D341Med (cell line): ENCODE measurements at regions not wholly inside any gene's neighbourhood (a gene's known extent, or its start where the extent isn't known, plus 50 kb on each side); places are given as distances from the start of the nearest gene placed in this dataset.

Source experiments
- DNase-seq: peaks from one replicate; pipeline ENCODE4 v3.0.0; 2012; ENCODE audit warnings: low spot score

DNA sequence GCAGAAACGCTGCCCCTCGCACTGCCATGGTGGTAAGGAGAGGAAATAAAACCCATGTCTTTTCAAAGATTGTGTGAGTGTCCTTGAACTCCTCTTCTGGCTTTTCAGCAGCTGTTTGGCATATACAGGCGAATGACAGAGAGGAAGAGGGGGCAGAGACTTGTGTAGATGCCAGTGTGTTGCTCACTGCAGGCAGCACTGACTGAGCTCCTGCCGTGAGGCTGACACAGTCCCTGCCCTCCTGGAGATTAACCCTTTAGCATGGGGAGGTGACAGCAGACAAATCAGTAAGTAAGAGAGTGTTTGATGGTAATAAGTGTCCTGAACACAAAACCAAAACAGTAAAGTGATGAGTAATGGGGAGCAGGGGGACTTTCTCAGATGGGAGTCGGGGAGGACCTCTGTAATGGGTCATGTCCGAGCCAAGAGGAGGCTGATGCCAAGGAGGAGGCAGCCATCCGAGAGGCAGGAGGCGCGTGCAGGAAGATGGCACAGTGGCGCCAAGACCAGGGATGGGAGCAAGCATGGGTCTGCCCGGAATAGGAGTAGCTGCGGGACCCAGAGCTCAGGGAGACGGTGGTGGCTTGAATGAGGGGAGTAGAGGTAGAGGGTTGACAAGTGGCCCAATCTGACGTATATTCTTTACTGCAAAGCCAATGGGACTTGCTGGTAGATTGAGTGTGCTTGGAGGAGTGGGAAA is 182.2 kb downstream of the FOXO1 start:
- DNase-seq, result no peak

DNA sequence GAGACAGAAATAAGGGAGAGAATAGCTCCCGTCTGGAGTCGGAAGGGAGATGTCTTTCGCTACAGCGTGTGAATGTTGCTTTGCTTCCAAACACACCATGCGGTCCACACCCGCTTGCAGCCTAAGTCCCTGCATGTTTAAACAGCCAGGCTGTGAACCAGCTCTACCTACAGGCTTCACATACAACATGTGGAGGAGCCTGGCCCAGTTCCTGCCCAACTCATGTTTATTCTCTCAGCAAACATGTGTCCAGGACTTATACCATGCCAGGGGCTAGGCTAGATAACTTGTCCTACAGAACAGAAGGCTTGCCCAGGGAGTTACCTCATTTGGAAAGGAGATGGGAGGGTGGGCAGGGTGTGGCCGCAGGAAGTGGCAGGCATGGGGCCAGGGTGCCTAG is 181.5 kb downstream of the FOXO1 start:
- no peak for DNase-seq

DNA sequence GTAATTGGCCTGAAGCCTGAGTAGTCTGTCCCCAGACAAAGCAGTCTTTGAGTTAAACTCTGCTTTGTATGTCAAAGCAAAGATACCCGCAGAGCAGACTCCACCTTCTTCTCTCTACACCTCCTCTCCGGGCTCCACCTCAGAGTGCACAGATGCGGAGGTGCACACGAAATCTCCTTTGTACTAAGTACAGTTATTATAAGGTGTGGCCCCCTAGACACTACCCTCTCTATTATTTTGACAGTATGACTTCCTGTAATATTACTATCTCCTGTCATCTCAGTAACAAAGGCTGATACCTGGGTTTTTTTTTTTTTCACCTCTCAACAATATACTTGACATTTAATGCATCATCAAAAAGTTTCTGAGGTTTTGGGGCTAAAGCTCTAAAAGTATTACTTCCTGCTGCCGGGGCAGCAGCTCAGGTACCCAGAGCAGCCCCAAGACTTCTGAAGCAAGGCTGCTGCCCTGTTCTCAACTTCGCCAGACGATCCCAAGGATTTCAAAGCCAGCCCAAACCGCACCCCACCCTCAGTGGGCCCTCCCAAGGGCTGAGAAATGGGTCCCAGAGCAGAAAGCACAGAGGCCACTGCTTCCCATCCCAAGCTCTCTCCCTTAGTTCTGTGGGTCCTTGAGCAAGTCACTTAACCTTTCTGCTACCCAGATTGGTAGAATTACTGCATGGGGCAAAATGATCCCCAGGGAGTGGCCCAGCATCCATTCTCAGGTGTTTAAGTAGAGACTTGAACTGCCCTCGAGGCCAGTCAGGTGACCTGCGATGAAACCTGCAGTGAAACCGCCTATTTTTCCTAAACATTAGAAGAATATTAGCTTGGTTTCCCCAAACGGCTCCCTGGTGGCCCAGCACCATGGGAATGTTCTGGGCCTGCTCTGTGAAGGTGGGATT is 180.6 kb downstream of the FOXO1 start:
- DNase-seq, result no peak

DNA sequence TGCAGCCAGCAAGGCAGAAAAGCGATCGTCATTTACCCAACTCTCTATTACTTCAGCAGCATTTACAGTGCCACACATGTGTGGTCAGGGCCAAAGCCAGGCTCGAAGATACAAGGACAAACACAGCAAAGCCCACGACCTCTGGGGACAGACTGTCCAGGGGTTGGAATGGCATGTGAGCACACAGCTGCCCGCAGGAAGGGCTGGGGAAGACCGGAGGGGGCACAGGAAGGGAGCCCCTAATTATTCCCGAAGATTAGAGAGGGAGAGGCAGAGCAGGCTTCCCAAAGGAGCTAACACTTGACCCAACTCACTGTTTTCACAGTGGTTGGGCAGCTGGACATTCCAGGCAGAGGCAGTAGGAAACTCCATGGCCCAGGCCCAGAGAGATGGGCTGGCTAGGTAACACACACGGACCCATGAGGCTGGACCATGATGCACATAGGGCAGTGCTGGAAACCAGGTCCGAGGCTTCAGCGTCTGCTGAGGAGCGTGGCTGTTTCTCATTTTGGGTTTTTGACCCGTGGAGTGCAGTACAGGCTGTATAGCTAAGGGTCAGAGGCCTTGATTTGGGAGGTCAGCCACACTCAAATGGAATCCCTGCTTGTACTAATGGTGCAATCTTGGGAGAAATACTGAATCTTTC is 179.8 kb downstream of the FOXO1 start:
- DNase-seq, result no peak

DNA sequence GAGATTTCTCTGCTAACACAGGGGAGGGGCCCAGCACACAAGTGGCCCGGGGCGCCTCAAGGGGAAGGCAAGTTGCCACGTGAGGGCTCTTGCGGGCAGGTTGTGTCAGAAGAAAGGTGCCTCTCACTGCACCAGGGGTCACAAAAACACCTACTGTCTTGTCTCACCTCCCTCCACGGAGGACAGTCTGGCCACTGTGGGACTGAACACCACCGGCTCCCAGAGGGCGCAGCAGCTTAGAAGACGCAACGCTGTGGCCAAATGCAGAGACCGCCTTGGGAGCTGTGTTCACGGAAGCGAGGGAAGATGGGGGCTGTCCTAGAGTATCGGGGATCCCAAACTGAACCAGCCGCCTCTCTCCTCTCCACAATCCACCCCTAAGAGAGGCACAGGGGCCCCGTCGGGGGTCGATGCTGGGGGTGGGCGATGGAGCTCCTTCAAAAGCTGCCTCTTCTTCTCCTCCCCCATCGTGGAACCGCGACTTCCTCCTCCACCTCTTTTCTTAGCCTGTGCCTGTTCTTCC is 177.5 kb downstream of the FOXO1 start:
- no peak for DNase-seq

DNA sequence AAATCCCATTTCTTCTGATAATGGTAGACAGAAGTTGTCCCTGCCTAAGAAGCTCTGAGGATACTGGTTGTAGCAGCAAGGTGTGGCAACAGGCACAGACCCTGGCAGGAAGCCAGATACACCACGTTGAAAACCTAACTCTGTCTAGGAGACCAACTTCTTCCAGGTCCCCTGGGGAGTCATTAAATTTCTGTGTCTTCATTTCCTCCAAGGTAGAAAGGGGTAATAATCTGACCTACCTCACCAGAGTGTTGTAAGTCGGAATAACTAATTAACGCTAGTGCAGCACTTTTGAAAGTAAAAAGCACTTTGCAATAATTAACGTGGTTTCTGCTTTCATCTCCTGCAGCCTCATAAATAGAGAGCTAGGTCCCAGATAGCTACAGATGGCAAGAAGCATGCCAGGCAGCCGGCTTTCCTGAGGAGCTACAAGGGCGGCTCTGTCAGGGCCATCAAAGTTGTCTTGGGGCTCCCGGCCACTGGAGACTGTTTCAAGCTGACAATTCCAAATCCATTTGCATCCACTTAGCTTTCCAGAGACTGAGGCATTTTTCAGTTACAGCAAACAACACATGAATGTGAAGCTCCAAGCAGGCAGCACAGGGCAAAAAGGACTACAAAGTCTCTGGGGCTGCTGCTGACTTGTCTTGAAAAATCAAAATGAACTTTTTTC is 176.2 kb downstream of the FOXO1 start:
- DNase-seq, result no peak

DNA sequence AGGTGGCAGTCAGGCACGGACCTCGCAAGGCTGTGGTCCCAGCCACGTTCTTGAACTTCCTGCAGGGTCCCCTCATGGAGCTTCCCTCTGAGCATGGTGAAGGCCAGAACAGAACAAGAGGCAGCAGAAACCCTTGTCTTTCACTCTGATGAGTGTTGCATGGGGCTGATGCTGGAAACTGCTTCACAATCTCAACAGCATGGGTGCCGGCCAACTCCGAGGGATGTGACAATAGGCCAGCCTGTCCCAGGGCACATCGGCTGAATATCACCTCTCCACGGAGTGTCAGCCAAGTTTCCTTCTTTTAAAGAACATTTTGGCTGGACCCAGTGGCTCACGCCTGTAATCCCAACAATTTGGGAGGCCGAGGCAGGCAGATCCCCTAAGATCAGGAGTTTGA is 173.9 kb downstream of the FOXO1 start:
- no peak for DNase-seq

DNA sequence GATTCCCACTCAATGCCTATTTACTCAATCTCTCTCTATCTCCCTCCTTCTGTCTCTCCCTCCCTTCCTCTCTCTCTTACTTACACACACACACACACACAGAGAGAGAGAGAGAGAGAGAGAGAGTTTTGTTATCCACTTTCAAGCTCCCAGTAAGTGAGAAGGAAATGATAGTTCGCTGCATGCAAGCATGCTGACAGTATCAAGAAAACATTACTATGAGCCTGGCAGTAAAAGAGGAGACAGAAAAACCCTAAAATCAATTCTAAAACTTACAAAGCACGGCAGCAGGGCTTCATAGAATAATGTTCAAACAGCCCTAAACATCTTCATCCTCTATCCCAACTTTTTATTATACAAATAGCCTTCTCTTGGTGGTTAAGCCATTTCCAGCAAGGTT is 171.9 kb downstream of the FOXO1 start:
- DNase-seq, result no peak

DNA sequence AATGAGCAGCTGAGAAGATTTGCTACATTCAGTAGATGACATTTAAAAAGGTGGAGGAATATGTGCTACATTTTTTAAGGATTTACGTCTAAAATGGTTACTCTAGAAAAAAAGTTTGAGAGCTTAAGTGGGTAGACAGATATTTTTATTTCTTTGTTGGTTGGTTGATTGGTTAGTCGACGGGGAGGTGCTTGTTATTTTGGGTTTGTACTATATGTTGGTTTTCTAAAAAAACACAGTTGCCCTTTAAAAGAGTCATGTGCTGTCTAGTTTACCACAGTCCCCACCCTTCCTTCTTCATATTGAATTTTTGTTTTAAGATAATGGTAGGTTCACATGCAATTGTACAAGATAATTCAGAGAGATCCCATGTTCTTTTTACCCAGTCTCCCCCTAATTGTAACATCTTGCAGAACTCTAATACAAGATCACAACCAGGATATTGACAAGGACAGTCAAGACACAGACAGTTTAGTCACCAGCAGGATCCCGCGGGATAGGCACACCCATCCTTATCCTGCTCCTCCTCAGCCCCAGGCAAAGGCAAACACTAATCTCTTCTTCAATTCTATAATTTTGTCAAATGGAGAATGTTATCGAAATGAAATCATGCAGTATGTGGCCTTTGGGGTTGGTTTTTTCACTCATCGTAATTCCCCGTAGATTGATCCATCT is 171.4 kb downstream of the FOXO1 start:
- DNase-seq, result no peak

DNA sequence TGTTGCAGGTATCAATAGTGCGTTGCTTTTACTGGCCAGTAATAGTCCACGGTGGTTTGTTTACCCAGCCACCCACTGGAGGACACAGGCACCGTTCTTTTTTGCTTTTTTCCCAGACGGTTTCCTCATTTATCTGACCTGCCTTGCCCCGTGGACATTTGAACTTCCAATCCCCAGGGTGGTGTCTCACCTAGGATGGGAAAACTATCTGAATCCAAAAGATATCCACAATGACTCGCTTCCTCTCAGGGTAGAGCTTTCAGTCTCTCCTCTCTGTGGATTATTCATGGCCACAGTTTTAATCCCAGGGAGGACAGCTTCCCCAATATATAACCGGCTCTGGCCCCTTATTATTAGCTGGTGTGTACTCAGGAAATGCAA is 170.8 kb downstream of the FOXO1 start:
- no peak for DNase-seq

DNA sequence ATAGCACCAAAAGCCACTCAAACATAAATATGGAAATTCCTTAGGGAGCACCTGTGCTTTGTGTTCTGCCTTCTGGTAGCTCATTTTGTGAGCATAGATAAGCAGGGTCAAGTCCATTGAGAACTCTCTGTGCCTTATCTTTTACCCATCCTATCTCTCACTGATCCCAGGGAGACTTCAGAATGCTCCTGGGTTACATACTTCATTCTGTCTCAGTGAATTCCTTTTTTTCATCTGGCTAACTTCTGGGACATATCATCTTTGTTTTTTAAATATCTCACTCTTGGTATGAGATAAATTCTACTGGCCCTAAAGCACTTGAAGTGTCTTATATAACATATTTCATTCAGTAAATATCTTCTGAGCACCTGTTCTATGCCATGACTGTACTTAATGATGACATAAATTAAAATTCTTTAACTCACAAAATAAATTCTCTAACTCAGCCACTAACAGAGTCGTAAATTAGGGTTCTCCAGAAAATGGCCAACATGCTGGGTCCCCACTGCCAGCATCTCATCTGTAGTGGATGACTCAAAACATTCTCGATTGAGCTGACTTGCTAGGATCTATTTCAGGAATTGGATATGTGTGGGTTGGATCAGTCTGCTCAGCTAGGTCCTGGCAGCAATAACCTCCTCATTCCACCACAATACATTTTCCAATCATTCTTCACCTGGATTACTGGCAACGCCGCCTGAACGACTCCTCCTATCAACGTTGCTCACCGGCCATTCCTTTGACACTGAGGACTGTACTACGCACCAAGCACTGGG is 170.2 kb downstream of the FOXO1 start:
- DNase-seq, result no peak

DNA sequence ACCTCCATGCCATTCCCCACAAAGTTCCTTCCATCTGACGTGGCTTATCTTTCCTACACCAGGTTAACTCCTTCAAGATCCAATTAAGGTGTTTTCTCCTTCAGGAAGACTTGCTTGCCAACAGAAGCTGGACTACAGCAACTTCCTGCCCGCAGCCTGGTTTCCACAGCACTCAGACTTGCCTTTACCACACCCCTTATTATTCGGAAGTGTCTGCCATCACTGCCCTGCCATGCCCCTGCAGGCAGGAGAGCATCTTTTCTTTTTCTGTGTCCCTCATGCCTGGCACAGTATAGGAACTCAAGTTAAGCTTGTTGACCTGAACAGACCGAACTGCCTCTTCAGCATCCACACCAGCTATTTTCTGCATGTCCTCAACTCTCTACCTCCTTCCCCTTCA is 168.0 kb downstream of the FOXO1 start:
- DNase-seq, result no peak

DNA sequence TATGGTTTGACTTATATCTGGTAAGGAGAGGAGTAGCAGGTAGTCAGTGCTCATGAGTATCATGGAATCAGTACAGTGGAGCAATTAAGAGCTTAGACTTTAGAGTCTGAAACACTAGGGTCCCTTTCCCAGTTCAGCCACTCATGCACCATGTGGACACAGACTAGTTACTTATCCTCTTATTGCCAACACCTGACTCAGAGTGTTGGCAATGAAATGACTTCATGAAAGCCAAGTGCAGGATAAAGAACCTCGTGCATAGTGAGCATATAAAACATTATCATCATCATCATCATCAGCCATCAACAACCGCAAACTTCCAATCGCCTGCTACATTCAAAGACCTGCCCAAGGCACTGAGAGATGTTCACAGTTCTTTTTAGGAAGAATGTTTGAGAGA is 164.2 kb downstream of the FOXO1 start:
- DNase-seq, result no peak

DNA sequence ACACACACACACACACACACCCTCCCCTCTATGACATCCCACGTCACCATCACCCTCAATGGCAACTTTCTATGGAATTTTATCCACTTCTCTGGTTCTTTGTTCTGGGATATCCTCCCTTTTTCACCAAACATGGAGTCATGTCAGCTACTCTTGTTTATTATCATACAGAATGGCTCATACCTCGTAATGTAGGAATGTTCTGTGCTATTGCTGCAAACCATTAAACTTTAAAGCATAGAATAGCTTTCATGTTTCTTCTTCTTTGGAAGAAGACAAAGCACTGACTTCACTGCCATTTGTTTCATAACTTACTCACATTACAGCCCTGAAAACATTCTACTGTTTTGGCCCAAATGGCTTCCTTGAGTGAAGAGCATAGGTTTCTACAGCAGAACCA is 163.4 kb downstream of the FOXO1 start:
- DNase-seq, result no peak

DNA sequence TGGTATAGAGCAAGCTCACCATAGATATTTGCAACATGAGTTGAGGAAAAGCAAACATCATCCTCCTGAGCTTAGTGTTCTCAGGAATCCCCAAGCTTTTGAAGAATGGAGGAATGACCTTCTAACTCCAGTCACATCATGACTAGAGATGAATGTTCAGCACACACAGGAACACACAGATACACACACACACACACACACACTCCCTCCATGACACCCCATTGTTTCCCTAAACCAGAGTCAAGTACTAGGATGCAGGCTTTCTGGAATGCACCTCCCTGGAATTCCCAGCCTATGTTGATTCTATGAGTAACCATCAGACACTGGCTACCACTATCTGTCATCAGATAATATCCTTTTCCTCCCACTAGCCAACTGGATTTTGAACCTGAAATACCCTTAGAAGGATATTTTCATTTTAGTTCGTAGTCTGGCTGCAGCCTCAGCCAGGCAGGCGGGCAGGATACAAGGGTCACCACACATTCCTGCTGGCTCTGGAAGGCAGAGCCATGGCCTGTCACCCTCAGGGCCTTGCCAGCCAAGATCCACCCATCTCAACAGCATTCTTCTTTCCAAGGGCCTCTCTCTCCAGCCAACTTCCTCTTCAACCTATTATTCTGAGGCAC is 162.4 kb downstream of the FOXO1 start:
- DNase-seq, result no peak

DNA sequence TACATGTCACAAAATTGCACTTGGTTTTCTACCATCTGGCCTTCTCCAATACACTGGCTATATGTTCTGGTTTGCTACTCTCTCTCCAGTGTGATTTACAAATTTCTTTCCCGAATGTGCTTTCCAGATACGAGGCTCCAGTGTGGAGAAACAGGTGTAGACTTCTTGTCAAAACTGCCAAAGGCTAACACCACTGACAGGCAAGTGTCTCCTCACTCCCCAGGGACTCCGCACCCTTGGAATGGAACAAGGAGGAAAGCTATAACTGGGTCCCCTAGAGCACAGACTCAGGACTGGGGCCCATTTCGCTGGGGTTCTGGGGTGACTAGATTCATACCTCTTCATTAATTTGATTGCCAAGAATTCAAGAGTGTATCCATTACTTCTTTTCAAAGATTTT is 161.8 kb downstream of the FOXO1 start:
- DNase-seq, result no peak

DNA sequence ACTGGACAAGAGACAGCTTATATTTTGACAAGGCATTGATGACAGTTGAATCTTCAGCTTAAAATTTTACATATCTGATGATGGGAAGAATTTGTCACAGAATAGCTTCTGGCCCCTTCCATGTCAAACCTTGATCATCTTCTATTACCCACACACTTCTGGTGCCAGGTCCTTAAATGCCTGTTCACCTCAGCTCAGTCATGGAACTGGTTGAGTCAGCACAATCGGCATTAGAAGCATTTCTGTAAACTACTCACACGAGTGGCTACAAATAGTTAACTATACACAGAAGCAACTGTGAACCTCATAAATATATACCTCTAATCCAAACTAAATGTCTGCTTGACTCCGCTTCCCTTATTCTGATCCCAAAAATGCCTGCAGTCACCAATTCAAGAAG is 161.2 kb downstream of the FOXO1 start:
- DNase-seq, result no peak
